ENCODE measurements at regions not wholly inside any gene's neighbourhood (a gene's known extent, or its start where the extent isn't known, plus 50 kb on each side); places are given as distances from the start of the nearest gene placed in this dataset.
A peak's percentile ranks its signal among the peaks of the same experiment; 100 is the strongest.

DNA sequence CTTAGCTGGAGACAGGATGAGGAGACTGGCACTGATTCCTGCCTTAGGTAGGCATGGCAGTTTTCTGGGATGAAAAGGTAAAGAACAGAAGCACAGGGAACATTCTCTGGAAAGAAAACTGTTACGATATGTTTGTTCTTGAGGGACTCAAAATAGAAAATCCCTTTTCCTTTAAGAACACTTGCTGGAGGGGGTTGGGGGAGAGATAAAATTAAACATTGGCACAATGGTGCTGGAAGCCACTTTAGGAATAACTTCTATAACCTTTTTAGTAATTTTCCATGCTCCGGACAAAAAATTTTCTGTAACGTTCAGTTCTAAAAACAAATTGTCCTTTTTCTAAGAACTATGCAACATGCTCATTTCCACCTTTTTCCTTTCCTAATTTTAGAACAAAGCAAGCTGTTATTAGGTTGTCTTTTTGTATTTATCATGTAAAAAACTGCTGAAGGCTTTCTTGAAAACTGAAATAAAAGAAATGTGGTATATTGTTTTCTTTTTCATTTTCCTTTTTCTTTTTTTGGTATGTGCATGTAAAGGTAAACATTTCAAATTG lies 343.8 kb downstream of the EPHA4 start:
- Histone ChIP-seq H3K9me3 (peaks cover 0 to 3% (median 1%) of the 10 kb centered on the region in 4 donors), H3K4me1 (no peaks in the 10 kb centered on the region), H3K36me3 (no peaks in the 10 kb centered on the region), H3K4me3 (no peak overlapping the region), H3K27ac (peak overlapping the region in 2 of 4 donors; percentile 31 to 39), H3K27me3 (no peaks in the 10 kb centered on the region)
- TF ChIP-seq EP300 (IDR thresholded peaks at IDR 0.05) (peak in 1 of 2 donors; percentile 27), POLR2A (IDR thresholded peaks at IDR 0.05) (no peak)
- DNase-seq (ENCODE audit: low spot score in 2 of 2), result no peak
- whole genome bisulfite sequencing, 2 donors, result 34 to 39% methylated on average over 3 of the region's 3 CpGs

DNA sequence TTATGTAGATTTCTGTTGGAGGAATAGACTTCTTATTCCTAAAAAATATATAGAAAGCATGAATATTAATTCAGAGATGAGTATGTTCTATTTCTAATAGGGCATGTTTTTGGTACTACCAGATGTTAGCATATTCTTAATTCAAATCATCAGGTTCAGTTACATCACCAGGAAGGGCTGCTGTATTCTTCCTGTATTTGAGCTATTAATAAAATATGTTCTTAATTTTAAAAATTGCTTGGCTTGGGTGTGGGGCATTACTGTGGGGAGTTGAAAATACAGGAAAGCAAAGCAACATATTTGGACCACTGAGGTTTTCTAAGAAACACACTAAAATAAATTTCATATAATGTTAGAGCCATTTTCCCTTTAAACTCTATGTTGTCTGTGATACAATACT lies 343.0 kb downstream of the EPHA4 start:
- H3K4me3 ChIP-seq, result no peak overlapping the region
- H3K4me1 ChIP-seq, result no peaks in the 10 kb centered on the region
- no peaks in the 10 kb centered on the region for H3K36me3 ChIP-seq
- DNase-seq (ENCODE audit: low spot score in 2 of 2), result no peak
- no peaks in the 10 kb centered on the region for H3K27me3 ChIP-seq
- peaks cover 0 to 6% (median 2%) of the 10 kb centered on the region in 4 donors for H3K9me3 ChIP-seq
- peak overlapping the region in 2 of 4 donors; percentile 18 to 63 for H3K27ac ChIP-seq
- TF ChIP-seq, protein P1, sequence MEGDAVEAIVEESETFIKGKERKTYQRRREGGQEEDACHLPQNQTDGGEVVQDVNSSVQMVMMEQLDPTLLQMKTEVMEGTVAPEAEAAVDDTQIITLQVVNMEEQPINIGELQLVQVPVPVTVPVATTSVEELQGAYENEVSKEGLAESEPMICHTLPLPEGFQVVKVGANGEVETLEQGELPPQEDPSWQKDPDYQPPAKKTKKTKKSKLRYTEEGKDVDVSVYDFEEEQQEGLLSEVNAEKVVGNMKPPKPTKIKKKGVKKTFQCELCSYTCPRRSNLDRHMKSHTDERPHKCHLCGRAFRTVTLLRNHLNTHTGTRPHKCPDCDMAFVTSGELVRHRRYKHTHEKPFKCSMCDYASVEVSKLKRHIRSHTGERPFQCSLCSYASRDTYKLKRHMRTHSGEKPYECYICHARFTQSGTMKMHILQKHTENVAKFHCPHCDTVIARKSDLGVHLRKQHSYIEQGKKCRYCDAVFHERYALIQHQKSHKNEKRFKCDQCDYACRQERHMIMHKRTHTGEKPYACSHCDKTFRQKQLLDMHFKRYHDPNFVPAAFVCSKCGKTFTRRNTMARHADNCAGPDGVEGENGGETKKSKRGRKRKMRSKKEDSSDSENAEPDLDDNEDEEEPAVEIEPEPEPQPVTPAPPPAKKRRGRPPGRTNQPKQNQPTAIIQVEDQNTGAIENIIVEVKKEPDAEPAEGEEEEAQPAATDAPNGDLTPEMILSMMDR (IDR thresholded peaks at IDR 0.05), result no peak
- no peak for TF ChIP-seq POLR2A (IDR thresholded peaks at IDR 0.05)
- TF ChIP-seq EP300 (IDR thresholded peaks at IDR 0.05), result no peak

DNA sequence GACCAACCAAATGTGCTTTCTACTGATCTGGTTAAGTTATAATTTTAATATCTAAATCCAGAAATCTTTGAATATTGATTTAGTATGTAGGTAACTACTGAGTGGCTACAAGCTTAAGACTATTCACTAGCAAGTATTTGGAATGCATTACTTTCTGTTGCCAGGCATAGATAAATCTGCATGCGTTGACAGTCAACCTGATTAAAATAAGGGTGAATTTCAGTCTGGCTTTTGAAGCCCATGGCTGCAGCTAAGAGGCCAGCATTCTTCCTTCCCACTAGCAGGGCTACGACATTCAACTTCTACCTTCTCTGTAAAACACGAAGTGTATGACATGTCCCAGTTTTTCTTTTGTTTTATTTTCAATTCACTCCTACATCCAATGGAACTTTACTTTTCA lies 340.6 kb downstream of the EPHA4 start:
- H3K9me3 ChIP-seq, result peaks cover 0 to 6% (median 2%) of the 10 kb centered on the region in 4 donors

DNA sequence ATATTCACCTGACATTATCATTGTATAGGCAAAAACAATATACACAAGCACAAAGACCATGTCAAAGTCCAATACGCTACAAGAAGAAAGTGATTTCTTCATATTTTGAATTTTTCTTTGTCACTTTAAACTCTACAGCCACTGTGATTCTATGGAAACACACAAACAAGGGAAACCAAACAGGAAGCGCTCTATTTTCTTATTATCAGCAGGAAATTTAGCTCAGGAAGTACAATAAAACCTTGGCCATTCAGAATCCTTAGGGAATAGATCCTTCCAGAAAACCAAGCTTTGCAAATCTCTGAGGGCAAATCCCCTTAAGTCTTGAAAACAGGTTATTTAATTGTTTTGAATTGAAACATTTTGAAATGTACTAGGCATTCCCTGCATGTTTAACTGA lies 336.2 kb downstream of the EPHA4 start:
- H3K36me3 ChIP-seq, result no peaks in the 10 kb centered on the region
- H3K27me3 ChIP-seq, result no peaks in the 10 kb centered on the region
- peaks cover 0 to 4% (median 0%) of the 10 kb centered on the region in 4 donors for H3K9me3 ChIP-seq
- no peak for DNase-seq (ENCODE audit: low spot score in 2 of 2)
- TF ChIP-seq EP300 (IDR thresholded peaks at IDR 0.05), result peak; percentile 27 to 45
- TF ChIP-seq, protein P1 (IDR thresholded peaks at IDR 0.05), result no peak
- no peaks in the 10 kb centered on the region for H3K4me1 ChIP-seq
- 76 to 79% methylated on average over 2 of the region's 2 CpGs for WGBS, 2 donors
- no peak overlapping the region for H3K27ac ChIP-seq
- H3K4me3 ChIP-seq, result no peak overlapping the region

More for the DNA sequence above, 340.6 kb downstream of the EPHA4 start:
- TF ChIP-seq POLR2A (IDR thresholded peaks at IDR 0.05) (no peak), EP300 (IDR thresholded peaks at IDR 0.05) (no peak)
- TF ChIP-seq, protein P1 (IDR thresholded peaks at IDR 0.05), result no peak
- Histone ChIP-seq H3K4me3 (no peak overlapping the region), H3K36me3 (no peaks in the 10 kb centered on the region), H3K4me1 (no peaks in the 10 kb centered on the region), H3K27ac (no peak overlapping the region), H3K27me3 (no peaks in the 10 kb centered on the region)
- no peak for DNase-seq (ENCODE audit: low spot score in 2 of 2)
- 82 to 90% methylated on average over 3 of the region's 3 CpGs for WGBS, 2 donors

DNA sequence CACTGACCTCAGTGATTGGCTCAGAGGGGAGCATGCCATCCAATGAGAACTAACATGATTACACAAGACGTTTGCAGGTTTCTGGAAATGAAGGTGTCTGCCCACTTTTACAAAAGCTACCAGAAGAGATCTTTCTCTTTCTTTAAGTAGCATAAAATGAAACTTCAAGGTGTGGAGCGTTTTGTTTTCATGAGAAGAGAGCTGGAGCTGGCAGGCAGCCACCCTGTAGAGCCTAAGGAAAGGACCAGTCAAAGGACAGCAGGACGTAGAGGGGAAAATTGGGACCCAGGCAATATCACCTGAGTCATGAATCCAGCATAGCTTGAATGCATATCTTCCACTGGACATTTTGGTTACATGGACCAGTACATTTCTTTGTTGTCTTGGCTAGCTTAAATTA lies 331.0 kb downstream of the EPHA4 start:
- Histone ChIP-seq H3K36me3 (no peaks in the 10 kb centered on the region), H3K4me3 (no peak overlapping the region), H3K9me3 (no peaks in the 10 kb centered on the region), H3K4me1 (no peaks in the 10 kb centered on the region), H3K27me3 (no peaks in the 10 kb centered on the region), H3K27ac (no peak overlapping the region)
- 76 to 80% methylated on average over 3 of the region's 3 CpGs for WGBS, 2 donors
- no peak for DNase-seq (ENCODE audit: low spot score in 2 of 2)
- TF ChIP-seq EP300 (IDR thresholded peaks at IDR 0.05) (no peak), POLR2A (IDR thresholded peaks at IDR 0.05) (no peak)
- TF ChIP-seq, protein P1 (IDR thresholded peaks at IDR 0.05), result no peak

DNA sequence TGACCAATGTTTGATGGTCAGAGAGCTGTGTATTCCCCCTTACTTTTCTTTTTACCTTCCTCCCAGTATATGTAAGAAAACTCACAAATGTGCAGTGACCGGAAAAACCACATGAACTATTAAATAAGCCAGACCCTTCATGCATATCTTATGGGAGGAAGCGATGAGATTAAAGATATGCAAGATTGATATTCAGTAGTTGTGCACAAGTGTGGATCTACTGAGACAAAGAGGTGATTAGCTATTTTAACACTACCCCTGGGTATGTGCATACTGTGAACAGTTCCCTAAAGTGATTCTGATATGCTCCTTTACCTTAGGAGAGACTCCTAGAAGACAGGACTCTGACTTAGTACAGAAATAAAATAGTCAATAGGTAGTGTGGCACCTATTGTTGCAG lies 328.3 kb downstream of the EPHA4 start:
- TF ChIP-seq POLR2A (IDR thresholded peaks at IDR 0.05), result no peak
- TF ChIP-seq EP300 (IDR thresholded peaks at IDR 0.05), result no peak
- TF ChIP-seq, protein P1 (IDR thresholded peaks at IDR 0.05), result no peak
- H3K9me3 ChIP-seq, result no peaks in the 10 kb centered on the region
- H3K4me3 ChIP-seq, result no peak overlapping the region
- no peaks in the 10 kb centered on the region for H3K27me3 ChIP-seq
- DNase-seq (ENCODE audit: low spot score in 2 of 2), result no peak
- no peaks in the 10 kb centered on the region for H3K4me1 ChIP-seq
- no peak overlapping the region for H3K27ac ChIP-seq
- H3K36me3 ChIP-seq, result no peaks in the 10 kb centered on the region
- WGBS, 2 donors, result 95 to 96% methylated on average over 2 of the region's 2 CpGs
